ENCODE measurements at regions not wholly inside any gene's neighbourhood (a gene's known extent, or its start where the extent isn't known, plus 50 kb on each side); places are given as distances from the start of the nearest gene placed in this dataset.

GRCh38 chr12:77299910-77300669 is 234.7 kb upstream of the E2F7 start:
- no peak overlapping the region for H3K4me3 ChIP-seq
- H3K27me3 ChIP-seq, result no peaks in the 10 kb centered on the region
- H3K4me2 ChIP-seq, result no peak overlapping the region
- 94% methylated on average over 4 of the region's 4 CpGs for WGBS (ENCODE audit: low lambda C conversion rate, missing lambda C conversion rate)
- H3K27ac ChIP-seq, result no peak overlapping the region
- H2AFZ ChIP-seq, result no peak overlapping the region
- H3K36me3 ChIP-seq (replicated peaks; ENCODE audit: insufficient read depth, low read depth), result no peaks in the 10 kb centered on the region
- H3K9me3 ChIP-seq (ENCODE audit: low read depth), result no peaks in the 10 kb centered on the region
- no peaks in the 10 kb centered on the region for H3K4me1 ChIP-seq (ENCODE audit: insufficient read depth)
- no peaks in the 10 kb centered on the region for H3K9me2 ChIP-seq (replicated peaks; ENCODE audit: insufficient read depth)
- no peaks in the 10 kb centered on the region for H4K20me1 ChIP-seq (ENCODE audit: insufficient read depth, poor library complexity, severe bottlenecking)
- no peak for TF ChIP-seq CTCF (IDR thresholded peaks at IDR 0.05; ENCODE audit: poor library complexity)
- TF ChIP-seq EZH2phosphoT487 (IDR thresholded peaks at IDR 0.05; ENCODE audit: low read depth, severe bottlenecking, unreplicated experiment), result no peak
- no peak for TF ChIP-seq EZH2 (IDR thresholded peaks at IDR 0.05; ENCODE audit: borderline replicate concordance)
- DNase-seq (ENCODE audit: low spot score), result no peak
- no peaks in the 10 kb centered on the region for H3K79me2 ChIP-seq

GRCh38 chr12:77299001-77299400 is 233.6 kb upstream of the E2F7 start:
- Histone ChIP-seq H3K4me3 (no peak overlapping the region), H3K27ac (no peak overlapping the region), H3K9me3 (ENCODE audit: low read depth) (no peaks in the 10 kb centered on the region), H3K79me2 (no peaks in the 10 kb centered on the region), H3K9me2 (replicated peaks; ENCODE audit: insufficient read depth) (no peaks in the 10 kb centered on the region), H3K4me1 (ENCODE audit: insufficient read depth) (no peaks in the 10 kb centered on the region), H3K27me3 (no peaks in the 10 kb centered on the region), H4K20me1 (ENCODE audit: insufficient read depth, poor library complexity, severe bottlenecking) (no peaks in the 10 kb centered on the region), H2AFZ (no peak overlapping the region), H3K4me2 (no peak overlapping the region), H3K36me3 (replicated peaks; ENCODE audit: insufficient read depth, low read depth) (no peaks in the 10 kb centered on the region)
- TF ChIP-seq CTCF (IDR thresholded peaks at IDR 0.05; ENCODE audit: poor library complexity), result no peak
- no peak for TF ChIP-seq EZH2 (IDR thresholded peaks at IDR 0.05; ENCODE audit: borderline replicate concordance)
- TF ChIP-seq EZH2phosphoT487 (IDR thresholded peaks at IDR 0.05; ENCODE audit: low read depth, severe bottlenecking, unreplicated experiment), result no peak
- WGBS (ENCODE audit: low lambda C conversion rate, missing lambda C conversion rate), result 96% methylated on average over 3 of the region's 3 CpGs
- DNase-seq (ENCODE audit: low spot score), result no peak

DNA sequence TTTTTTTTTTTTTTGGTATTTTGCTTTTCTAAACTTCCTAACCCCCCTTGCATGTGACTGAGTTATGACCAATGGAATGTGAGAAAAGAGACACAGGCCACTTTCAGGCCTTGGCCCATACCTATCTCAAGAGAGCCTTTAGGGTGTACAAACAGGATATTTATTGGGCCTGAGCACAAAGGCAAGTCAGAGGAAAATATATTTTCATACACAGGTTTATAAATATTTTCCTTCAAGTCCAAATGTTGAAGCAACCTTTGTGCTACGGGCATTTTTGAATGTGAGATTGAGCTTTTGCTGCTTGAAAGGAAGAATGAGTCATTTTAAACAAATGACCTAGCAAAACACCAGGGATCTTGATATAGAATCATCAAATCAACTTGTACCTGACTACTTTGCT is 228.6 kb upstream of the E2F7 start:
- no peaks in the 10 kb centered on the region for H4K20me1 ChIP-seq (ENCODE audit: insufficient read depth, poor library complexity, severe bottlenecking)
- H3K27ac ChIP-seq, result no peak overlapping the region
- H3K9me2 ChIP-seq (replicated peaks; ENCODE audit: insufficient read depth), result no peaks in the 10 kb centered on the region
- DNase-seq (ENCODE audit: low spot score), result no peak
- no peak overlapping the region for H3K4me2 ChIP-seq
- TF ChIP-seq EZH2phosphoT487 (IDR thresholded peaks at IDR 0.05; ENCODE audit: low read depth, severe bottlenecking, unreplicated experiment) (no peak), EZH2 (IDR thresholded peaks at IDR 0.05; ENCODE audit: borderline replicate concordance) (no peak), CTCF (IDR thresholded peaks at IDR 0.05; ENCODE audit: poor library complexity) (no peak)
- H3K79me2 ChIP-seq, result no peaks in the 10 kb centered on the region
- H2AFZ ChIP-seq, result no peak overlapping the region
- no peaks in the 10 kb centered on the region for H3K4me1 ChIP-seq (ENCODE audit: insufficient read depth)
- 60% methylated on average over 1 of the region's 1 CpG for WGBS (ENCODE audit: low lambda C conversion rate, missing lambda C conversion rate)
- H3K27me3 ChIP-seq, result no peaks in the 10 kb centered on the region
- no peak overlapping the region for H3K4me3 ChIP-seq
- H3K9me3 ChIP-seq (ENCODE audit: low read depth), result no peaks in the 10 kb centered on the region
- H3K36me3 ChIP-seq (replicated peaks; ENCODE audit: insufficient read depth, low read depth), result no peaks in the 10 kb centered on the region
